H1 (cell line): ENCODE measurements at regions not wholly inside any gene's neighbourhood (a gene's known extent, or its start where the extent isn't known, plus 50 kb on each side); places are given as distances from the start of the nearest gene placed in this dataset.

Source experiments
- ATF2 ChIP-seq: IDR thresholded peaks from 2 replicates; pipeline ENCODE4 v1.6.1; 2012; ENCODE audit warnings: low read length, inconsistent platforms
- BRCA1 ChIP-seq: IDR thresholded peaks from 2 replicates; pipeline ENCODE4 v1.6.1; 2012; ENCODE audit warnings: low read depth, low read length, improper control_type of control experiment
- CEBPB ChIP-seq: IDR thresholded peaks from 2 replicates; pipeline ENCODE4 v1.6.1; 2012; ENCODE audit warnings: low read depth, low read length
- CTCF ChIP-seq, 3 experiments: IDR thresholded peaks; 1 replicate in 2 of 3; 2 replicates in 1 of 3; pipeline versions ENCODE4 v1.5.1 to v1.6.1; 2011; ENCODE audit warnings: low read length in 3 of 3, mild to moderate bottlenecking in 3 of 3, inconsistent platforms in 2 of 3, low read depth in 1 of 3, moderate library complexity in 1 of 3; ENCODE audit not compliant: insufficient read depth in 1 of 3; ENCODE audit errors: control extremely low read depth in 1 of 3
- EGR1 ChIP-seq: IDR thresholded peaks from 2 replicates; pipeline ENCODE4 v1.6.1; 2011; ENCODE audit warnings: low read depth, low read length, borderline replicate concordance
- JUN ChIP-seq: IDR thresholded peaks from 2 replicates; pipeline ENCODE4 v1.6.1; 2011; ENCODE audit warnings: low read depth, mild to moderate bottlenecking, improper control_type of control experiment, low read length
- NANOG ChIP-seq: IDR thresholded peaks from 2 replicates; pipeline ENCODE4 v1.6.1; 2011; ENCODE audit warnings: low read length, low read depth, mild to moderate bottlenecking, inconsistent platforms; ENCODE audit not compliant: insufficient read depth, poor library complexity, severe bottlenecking
- POLR2A ChIP-seq, 2 experiments: IDR thresholded peaks; 1 replicate in 1 of 2; 2 replicates in 1 of 2; pipeline ENCODE4 v1.6.1; 2011; ENCODE audit warnings: low read depth in 2 of 2, low read length in 2 of 2, mild to moderate bottlenecking in 2 of 2; ENCODE audit errors: control extremely low read depth in 1 of 2
- POLR2AphosphoS5 ChIP-seq: IDR thresholded peaks from 2 replicates; pipeline ENCODE4 v1.6.1; 2011; ENCODE audit warnings: low read depth, low read length
- RFX5 ChIP-seq: IDR thresholded peaks from 2 replicates; pipeline ENCODE4 v1.6.1; 2011; ENCODE audit warnings: low read depth, low read length, improper control_type of control experiment, borderline replicate concordance
- TEAD4 ChIP-seq: IDR thresholded peaks from 2 replicates; pipeline ENCODE4 v1.6.1; 2012; ENCODE audit warnings: low read depth, low read length, inconsistent platforms, mixed read lengths
- YY1 ChIP-seq: IDR thresholded peaks from 2 replicates; pipeline ENCODE4 v1.6.1; 2011; ENCODE audit warnings: low read depth, mild to moderate bottlenecking, low read length

- TF ChIP-seq ATF2 (no peak), YY1 (no peak), EGR1 (no peak), POLR2A (IDR thresholded peaks at IDR 0.05; ENCODE audit: control extremely low read depth in 1 of 2, low read depth in 2 of 2, low read length in 2 of 2) (no peak), TEAD4 (no peak; the same call in 1 of the 2 replicates), CTCF (IDR thresholded peaks at IDR 0.05; ENCODE audit: control extremely low read depth in 1 of 3, insufficient read depth in 1 of 3, low read depth in 1 of 3, low read length in 3 of 3) (peak in 2 of 3 experiments; percentile 42 to 69; a peak in 3 of 4 replicates), POLR2AphosphoS5 (no peak), CEBPB (no peak), NANOG (no peak), RFX5 (no peak), JUN (no peak), BRCA1 (no peak)
Observed at GRCh38 chr11:25981998-25982397, 349.9 kb upstream of the ANO3 start.
